ELF-1 (cell line): ENCODE measurements at regions not wholly inside any gene's neighbourhood (a gene's known extent, or its start where the extent isn't known, plus 50 kb on each side); places are given as distances from the start of the nearest gene placed in this dataset.
"Not testable (repeated sequence)": the region's sequence is repeated elsewhere in the genome, so short reads cannot be mapped to it uniquely, and the experiment has no call there.

Experiments used
- DNase-seq: peaks from one replicate; pipeline ENCODE4 v3.0.0-alpha.2; 2016; ENCODE audit warnings: low read depth, low spot score

GRCh38 chr3:88291486-88291885 is 141.7 kb downstream of the C3orf38 start:
- no peak for DNase-seq

DNA sequence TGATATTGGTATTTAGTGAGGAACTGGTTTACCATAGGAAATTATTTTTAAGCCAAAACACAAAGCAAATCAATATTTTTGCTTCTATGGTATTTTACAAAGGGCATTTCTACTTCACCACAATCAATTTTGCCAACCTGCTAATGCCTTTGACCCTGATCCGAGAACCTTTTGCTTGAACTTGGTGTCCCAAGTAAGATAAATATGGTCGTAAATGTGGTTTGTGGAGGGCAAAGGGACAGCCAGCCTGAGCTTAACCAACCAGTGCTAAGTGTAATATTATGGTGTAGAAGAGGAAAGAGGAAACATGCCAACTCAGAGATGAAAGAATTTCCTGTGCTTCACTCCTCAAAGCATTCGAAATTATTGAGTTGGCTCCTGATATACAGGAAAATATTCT is 148.4 kb downstream of the C3orf38 start:
- DNase-seq = no peak

DNA sequence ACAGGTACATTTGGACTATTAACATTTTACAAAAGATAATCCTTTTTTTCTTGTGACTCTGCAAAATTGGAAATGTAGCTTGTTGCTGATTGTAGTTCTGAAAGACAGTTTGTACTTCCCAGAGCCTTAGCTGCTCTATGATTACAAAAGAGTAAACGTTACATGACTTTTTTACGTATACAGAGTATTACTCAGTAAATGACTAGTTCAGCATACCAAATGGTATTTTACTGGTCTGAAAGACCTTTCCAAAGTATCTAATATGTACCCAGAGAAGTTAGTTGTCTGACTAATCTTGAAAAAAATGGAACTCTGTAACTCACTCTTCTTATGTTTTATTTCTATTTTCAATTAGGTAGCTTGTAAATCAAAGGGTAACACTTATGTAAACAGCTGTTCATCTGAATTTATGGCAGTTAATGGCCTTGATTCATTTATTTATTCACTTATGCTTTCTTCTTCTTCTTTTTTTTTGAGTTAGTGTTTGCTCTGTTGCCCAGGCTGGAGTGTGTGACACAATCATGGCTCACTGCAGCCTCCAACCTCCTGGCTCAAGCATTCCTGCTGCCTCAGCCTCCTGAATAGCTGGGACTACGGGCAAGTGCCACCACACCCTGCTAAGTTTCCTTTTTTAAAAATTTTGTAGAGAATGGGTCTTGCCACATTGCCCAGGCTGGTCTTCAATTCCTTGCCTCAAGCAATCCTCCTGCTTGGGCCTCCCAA is 151.7 kb downstream of the C3orf38 start:
- no peak for DNase-seq

DNA sequence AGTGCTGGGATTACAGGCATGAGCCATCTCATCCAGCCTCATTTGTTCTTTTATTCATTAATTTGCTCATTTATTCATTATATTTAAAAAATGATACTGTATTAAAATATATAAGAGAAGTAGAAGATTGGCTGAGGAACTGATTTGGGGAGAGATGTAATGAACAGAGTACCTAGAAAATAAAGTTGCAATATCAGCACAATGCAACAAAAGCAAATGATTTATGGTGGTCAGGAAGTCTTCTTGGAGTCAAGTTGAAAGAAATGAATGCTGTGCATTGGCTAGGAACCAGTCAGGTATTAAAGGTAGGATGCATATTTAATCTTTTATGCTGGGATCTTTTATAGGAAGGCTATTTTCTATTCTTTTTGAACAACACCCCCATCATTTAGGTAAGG is 152.2 kb downstream of the C3orf38 start:
- no peak for DNase-seq

- DNase-seq = not testable (repeated sequence)
These were observed 153.7 kb downstream of the C3orf38 start for GRCh38 chr3:88303331-88303904.

DNA sequence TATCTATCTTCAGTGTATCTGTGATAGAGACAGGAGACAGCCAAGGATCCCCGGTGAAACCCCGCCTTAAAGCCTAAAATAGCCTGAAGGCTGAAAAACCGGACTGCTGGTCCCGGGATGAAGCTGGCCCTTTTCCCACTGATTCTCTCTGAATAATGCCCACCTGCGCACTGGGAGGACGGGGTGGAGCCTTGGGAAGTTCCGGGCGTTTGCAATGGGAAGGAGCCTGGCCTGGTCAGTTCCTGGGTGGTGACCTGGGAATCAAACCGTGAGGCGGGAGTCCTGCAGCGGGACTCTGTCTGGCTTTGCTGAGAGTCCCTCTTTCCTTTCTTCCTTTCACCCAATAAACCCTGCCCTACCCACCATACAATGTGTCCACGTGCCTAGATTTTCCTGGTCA is 157.9 kb downstream of the C3orf38 start:
- DNase-seq = peak; percentile 36

DNA sequence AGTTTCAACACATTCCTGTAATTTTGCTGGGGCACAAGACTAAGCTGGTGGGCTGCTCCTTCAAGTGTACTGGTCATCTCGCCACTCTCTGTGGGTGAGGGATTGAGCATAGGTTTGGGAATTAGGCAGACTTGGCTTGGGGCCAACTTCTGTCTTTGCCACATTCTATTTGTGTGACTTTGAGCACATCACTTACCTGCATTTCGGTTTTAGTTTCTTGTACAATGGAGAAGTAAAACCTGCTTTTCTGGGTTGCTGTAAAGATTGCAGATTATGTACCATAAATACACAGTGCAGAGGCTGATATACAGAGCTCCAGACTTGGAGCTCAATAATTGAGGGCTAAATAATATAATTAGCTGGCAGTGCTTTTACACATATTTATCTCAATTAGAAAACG is 162.1 kb downstream of the C3orf38 start:
- no peak for DNase-seq

- DNase-seq = no peak
These were observed 162.5 kb downstream of the C3orf38 start for GRCh38 chr3:88312256-88312655.

DNA sequence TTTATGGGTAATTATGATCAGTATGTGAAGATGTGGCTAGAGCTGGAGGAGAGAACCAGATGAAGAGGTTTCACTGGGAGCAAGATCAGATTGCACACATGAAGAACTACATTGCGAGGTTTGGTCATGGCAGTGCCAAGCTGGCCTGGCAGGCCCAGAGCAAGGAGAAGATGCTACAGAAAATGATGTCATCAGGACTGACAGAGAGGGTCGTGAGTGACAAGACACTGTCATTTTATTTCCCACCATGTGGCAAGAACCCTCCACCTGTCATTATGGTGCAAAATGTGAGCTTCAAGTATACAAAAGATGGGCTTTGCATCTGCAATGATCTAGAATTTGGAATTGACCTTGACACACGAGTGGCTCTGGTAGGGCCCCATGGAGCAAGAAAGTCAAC is 168.3 kb downstream of the C3orf38 start:
- DNase-seq = no peak

- no peak for DNase-seq
These were observed 171.7 kb downstream of the C3orf38 start for GRCh38 chr3:88321363-88322050.

GRCh38 chr3:88324788-88325187 is 175.0 kb downstream of the C3orf38 start:
- peak; percentile 7 for DNase-seq

- DNase-seq = no peak
These were observed 184.6 kb downstream of the C3orf38 start for GRCh38 chr3:88334187-88334868.

GRCh38 chr3:88336894-88337293 is 187.1 kb downstream of the C3orf38 start:
- no peak for DNase-seq

DNA sequence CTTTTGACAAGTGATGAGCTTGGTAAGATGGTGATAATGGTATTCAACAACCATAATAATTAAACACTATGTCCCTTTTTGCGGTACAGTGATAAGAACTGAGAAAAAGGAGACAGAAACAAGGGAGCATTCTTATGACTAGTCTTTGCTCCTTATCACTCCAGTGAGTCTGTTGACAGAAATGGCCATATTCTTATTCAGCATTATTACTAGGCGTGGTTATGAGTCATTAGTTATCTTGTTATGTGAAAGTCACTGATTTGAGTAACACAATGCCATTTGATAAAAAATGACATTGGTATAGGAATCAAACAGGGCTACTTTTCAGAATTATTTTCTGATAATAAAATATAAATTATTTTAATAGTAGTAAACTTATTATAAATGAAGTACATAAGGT is 193.5 kb downstream of the C3orf38 start:
- DNase-seq = no peak

GRCh38 chr3:88346643-88347042 is 196.9 kb downstream of the C3orf38 start:
- DNase-seq = no peak

DNA sequence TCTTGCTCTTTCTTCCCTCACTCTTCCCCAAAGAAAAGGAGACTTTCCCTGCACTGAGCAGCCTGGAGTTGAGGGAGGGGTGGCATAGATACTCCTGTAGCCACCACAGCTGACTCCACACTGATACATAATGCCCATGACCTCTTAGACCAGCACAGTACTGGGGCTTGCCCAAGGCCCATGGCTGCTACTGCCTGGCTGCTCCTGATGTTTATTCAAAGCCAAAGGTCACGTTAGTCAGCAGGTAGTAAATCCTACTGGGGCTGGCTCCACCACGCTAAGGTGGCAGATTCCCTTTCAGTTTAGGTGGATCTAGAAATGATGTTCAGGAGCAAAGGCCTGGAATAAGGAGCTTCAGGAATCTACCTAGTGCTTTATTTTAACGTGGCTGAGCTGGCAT is 212.7 kb downstream of the C3orf38 start:
- DNase-seq = no peak

- DNase-seq = no peak
These were observed 215.2 kb downstream of the C3orf38 start for GRCh38 chr3:88364926-88365325.

DNA sequence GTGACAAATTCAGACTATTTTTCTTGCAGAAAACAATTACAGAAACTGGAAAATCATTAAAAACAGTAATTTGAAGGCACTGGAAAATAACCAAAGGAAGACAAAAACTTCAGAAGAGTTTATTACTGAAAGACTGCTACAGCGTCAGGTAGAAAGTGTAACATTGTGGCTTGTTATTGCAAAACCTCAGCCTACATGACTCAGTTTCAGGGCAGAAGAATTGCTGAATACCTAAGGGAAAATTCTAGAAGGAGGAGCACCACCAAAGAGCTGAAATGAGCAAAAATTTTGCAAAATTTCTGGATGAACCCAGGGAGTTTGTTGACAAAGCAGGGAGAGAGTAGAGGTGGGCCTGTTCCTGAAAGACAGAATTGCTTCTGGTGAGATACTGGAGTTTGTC is 219.6 kb downstream of the C3orf38 start:
- DNase-seq = no peak

DNA sequence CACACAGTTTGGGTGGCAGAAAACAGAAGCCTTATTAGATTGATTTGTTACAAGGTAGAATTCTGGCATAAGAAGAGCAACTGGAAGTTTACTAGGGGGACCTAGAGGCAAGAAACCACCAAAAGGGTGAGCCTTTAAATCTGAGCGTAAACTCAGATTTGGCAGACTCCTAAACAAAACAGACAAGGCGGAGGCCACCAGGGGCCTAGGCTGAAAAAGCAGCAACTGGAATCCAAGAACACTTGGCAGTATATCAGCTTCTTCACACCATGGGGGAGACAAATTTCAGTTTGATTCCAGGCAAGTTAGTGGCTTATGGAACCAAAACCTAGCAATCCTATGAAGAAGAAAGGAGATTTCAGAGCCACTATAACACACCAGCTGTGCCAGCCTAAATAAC is 220.0 kb downstream of the C3orf38 start:
- DNase-seq = no peak

DNA sequence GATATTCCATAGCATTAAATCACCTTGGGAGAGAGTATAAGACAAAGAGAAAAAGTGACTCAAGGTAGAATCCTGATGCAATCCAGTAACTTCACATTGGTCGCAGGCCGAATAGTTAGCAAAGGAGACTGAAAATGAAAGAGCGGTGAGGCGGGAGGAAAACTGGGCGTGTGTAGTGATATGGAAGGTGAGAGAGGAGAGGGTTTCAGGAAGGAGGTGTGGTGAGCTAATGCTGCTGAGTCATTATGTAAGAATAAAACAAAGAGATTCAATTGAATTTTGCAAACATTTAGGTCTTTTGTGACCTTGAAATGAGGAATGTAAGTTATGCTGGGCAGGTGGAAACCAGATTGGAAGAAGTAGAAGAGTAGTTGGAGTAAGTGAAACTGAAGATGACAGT is 235.3 kb downstream of the C3orf38 start:
- no peak for DNase-seq

- no peak for DNase-seq
These were observed 248.8 kb downstream of the C3orf38 start for GRCh38 chr3:88398581-88398980.

GRCh38 chr3:88403319-88403718 is 253.6 kb downstream of the C3orf38 start:
- DNase-seq = no peak

- DNase-seq = no peak
These were observed 258.3 kb downstream of the C3orf38 start for GRCh38 chr3:88408097-88408496.
